NB4 (cell line): ENCODE measurements at regions not wholly inside any gene's neighbourhood (a gene's known extent, or its start where the extent isn't known, plus 50 kb on each side); places are given as distances from the start of the nearest gene placed in this dataset.

Experiments used
- TF ChIP-seq, protein P1 (sequence below): IDR thresholded peaks from one replicate; pipeline ENCODE4 v1.5.1; 2012; ENCODE audit warnings: low read depth, low read length
- TF ChIP-seq, protein P2 (sequence below): IDR thresholded peaks from 2 replicates; pipeline ENCODE4 v1.6.1; 2011; ENCODE audit warnings: low read depth, low read length

DNA sequence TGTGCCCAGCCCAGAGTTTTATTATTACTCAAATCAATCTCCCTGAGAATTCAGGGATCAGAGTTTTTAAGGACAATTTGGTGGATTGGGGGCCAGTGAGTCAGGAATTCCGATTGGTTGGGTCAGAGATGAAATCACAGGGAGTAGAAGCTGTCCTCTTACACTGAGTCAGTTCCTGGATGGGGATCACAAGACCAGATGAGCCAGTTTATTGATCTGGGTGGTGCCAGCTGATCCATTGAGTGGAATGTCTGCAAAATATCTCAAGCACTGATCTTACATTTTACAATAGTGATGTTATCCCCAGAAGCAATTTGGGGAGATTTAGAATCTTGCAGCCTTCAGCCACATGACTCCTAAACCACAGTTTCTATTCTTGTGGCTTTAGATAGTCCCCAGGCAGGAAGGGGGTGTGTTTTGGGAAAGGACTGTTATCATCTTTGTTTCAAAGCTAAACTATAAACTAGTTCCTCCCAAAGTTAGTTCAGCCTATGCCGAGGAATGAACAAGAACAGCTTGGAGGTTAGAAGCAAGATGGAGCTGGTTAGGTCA is 89.1 kb upstream of the CNOT2 start:
- TF ChIP-seq, protein P1, sequence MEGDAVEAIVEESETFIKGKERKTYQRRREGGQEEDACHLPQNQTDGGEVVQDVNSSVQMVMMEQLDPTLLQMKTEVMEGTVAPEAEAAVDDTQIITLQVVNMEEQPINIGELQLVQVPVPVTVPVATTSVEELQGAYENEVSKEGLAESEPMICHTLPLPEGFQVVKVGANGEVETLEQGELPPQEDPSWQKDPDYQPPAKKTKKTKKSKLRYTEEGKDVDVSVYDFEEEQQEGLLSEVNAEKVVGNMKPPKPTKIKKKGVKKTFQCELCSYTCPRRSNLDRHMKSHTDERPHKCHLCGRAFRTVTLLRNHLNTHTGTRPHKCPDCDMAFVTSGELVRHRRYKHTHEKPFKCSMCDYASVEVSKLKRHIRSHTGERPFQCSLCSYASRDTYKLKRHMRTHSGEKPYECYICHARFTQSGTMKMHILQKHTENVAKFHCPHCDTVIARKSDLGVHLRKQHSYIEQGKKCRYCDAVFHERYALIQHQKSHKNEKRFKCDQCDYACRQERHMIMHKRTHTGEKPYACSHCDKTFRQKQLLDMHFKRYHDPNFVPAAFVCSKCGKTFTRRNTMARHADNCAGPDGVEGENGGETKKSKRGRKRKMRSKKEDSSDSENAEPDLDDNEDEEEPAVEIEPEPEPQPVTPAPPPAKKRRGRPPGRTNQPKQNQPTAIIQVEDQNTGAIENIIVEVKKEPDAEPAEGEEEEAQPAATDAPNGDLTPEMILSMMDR = no peak
- TF ChIP-seq, protein P2, sequence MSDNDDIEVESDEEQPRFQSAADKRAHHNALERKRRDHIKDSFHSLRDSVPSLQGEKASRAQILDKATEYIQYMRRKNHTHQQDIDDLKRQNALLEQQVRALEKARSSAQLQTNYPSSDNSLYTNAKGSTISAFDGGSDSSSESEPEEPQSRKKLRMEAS = no peak
